Glutamatergic neuron (in vitro differentiated cells): ENCODE measurements at regions not wholly inside any gene's neighbourhood (a gene's known extent, or its start where the extent isn't known, plus 50 kb on each side); places are given as distances from the start of the nearest gene placed in this dataset.

Source experiments
- DNase-seq: peaks from one replicate; pipeline ENCODE4 v3.0.0; 2022
- H3K27ac Mint-ChIP-seq: one replicate; pipeline ENCODE4 v1.8.0; 2020; ENCODE audit warnings: mild to moderate bottlenecking, mixed read lengths, inconsistent platforms; ENCODE audit not compliant: unreplicated experiment
- H3K27me3 Mint-ChIP-seq: one replicate; pipeline ENCODE4 v1.8.0; 2020; ENCODE audit warnings: mild to moderate bottlenecking, moderate library complexity, mixed read lengths, inconsistent platforms; ENCODE audit not compliant: unreplicated experiment
- H3K36me3 Mint-ChIP-seq: one replicate; pipeline ENCODE4 v1.8.0; 2020; ENCODE audit warnings: mild to moderate bottlenecking, mixed read lengths, inconsistent platforms; ENCODE audit not compliant: unreplicated experiment
- H3K4me1 Mint-ChIP-seq: one replicate; pipeline ENCODE4 v1.8.0; 2020; ENCODE audit warnings: mild to moderate bottlenecking, low read depth, mixed read lengths, inconsistent platforms; ENCODE audit not compliant: unreplicated experiment
- H3K4me3 Mint-ChIP-seq: one replicate; pipeline ENCODE4 v1.8.0; 2020; ENCODE audit warnings: mild to moderate bottlenecking, mixed read lengths, inconsistent platforms; ENCODE audit not compliant: unreplicated experiment
- H3K9me3 Mint-ChIP-seq: one replicate; pipeline ENCODE4 v1.8.0; 2020; ENCODE audit warnings: mild to moderate bottlenecking, moderate library complexity, mixed read lengths, inconsistent platforms; ENCODE audit not compliant: unreplicated experiment
- CTCF ChIP-seq: fragments of 200-600 bp; sonication (generic); IDR thresholded peaks from one replicate; pipeline ENCODE4 v1.5.0; 2021; ENCODE audit not compliant: partially characterized antibody, unreplicated experiment

DNA sequence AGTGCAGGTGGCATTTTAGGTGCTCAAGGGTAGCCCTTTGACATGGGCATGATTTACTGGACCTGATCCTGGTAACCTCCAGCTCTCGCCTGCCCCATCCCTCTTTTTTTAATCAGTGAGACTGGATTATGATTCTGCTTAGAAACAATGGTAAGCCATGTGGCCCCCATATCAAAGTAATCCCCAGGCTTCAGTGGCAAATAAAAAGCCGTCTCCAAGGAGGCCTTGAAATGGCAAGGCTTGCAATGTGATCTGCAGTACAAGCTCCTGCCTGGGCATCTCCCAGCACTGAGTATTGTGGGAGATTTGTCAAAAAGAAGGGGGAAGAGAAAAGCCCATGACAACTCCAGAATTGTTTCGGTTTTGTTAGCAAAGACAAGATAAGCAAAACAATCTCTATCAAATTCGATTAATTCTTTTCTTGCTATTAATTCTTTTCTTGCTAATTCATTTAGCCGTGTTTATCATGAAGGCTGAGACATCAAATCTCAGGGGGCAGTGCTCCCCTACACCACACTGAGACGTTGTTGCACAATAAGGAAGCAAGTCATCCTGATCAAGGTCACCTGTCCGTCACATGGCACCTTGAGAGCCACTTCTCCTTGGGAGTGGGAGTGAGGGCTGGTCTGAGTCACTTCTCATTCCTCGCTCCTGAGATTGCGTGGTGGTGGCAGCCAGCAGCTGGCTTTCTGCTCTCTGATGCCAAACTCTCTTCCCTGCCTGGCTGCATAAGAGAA lies 312.7 kb upstream of the GATB start:
- no peaks in the 10 kb centered on the region for H3K36me3 Mint-ChIP-seq
- no peak for DNase-seq
- peaks cover 2% of the 10 kb centered on the region for H3K27me3 Mint-ChIP-seq
- H3K9me3 Mint-ChIP-seq, result no peaks in the 10 kb centered on the region
- TF ChIP-seq CTCF, result no peak
- H3K4me3 Mint-ChIP-seq, result no peak overlapping the region
- no peaks in the 10 kb centered on the region for H3K4me1 Mint-ChIP-seq
- H3K27ac Mint-ChIP-seq, result no peak overlapping the region

DNA sequence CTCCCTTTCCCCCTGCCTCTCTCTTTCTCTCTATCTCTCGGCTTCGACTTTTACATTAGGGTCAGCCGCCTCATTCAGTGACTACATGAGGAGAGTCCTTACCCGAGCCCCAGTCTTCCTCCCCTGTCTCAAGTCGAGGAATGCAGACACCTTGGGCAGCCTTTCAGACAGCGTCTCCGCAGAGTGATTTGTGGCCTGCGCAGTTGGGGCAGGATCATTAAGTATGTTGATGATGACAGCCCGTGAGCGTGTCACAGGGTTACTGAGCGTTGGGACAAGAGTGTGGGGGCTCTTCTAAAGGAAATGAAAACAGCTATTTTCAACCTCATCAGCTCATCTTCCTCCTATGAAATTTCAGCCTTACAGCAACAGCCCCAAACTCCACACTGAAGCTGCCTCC lies 312.1 kb upstream of the GATB start:
- DNase-seq, result no peak
- H3K4me3 Mint-ChIP-seq, result no peak overlapping the region
- H3K27ac Mint-ChIP-seq, result no peak overlapping the region
- no peaks in the 10 kb centered on the region for H3K36me3 Mint-ChIP-seq
- H3K9me3 Mint-ChIP-seq, result no peaks in the 10 kb centered on the region
- no peaks in the 10 kb centered on the region for H3K4me1 Mint-ChIP-seq
- TF ChIP-seq CTCF, result no peak
- peaks cover 2% of the 10 kb centered on the region for H3K27me3 Mint-ChIP-seq

- H3K4me3 Mint-ChIP-seq, result no peak overlapping the region
- H3K27ac Mint-ChIP-seq, result no peak overlapping the region
- H3K9me3 Mint-ChIP-seq, result no peaks in the 10 kb centered on the region
- no peaks in the 10 kb centered on the region for H3K36me3 Mint-ChIP-seq
- DNase-seq, result no peak
- peaks cover 4% of the 10 kb centered on the region for H3K27me3 Mint-ChIP-seq
- no peak for TF ChIP-seq CTCF
- no peaks in the 10 kb centered on the region for H3K4me1 Mint-ChIP-seq
These were observed 311.2 kb upstream of the GATB start for GRCh38 chr4:152072001-152072485.

GRCh38 chr4:152070854-152071253 lies 310.0 kb upstream of the GATB start:
- Mint-ChIP-seq H3K27me3 (peaks cover 4% of the 10 kb centered on the region), H3K9me3 (no peaks in the 10 kb centered on the region), H3K4me3 (no peak overlapping the region), H3K36me3 (no peaks in the 10 kb centered on the region), H3K27ac (no peak overlapping the region), H3K4me1 (no peaks in the 10 kb centered on the region)
- TF ChIP-seq CTCF, result no peak
- no peak for DNase-seq

GRCh38 chr4:152068866-152069265 lies 308.1 kb upstream of the GATB start:
- H3K36me3 Mint-ChIP-seq, result no peaks in the 10 kb centered on the region
- peaks cover 4% of the 10 kb centered on the region for H3K27me3 Mint-ChIP-seq
- no peak for DNase-seq
- no peak overlapping the region for H3K27ac Mint-ChIP-seq
- H3K4me3 Mint-ChIP-seq, result no peak overlapping the region
- no peaks in the 10 kb centered on the region for H3K9me3 Mint-ChIP-seq
- TF ChIP-seq CTCF, result no peak
- peaks cover 4% of the 10 kb centered on the region for H3K4me1 Mint-ChIP-seq
